CD4-positive, alpha-beta T cell (primary cell): ENCODE measurements at regions not wholly inside any gene's neighbourhood (a gene's known extent, or its start where the extent isn't known, plus 50 kb on each side); places are given as distances from the start of the nearest gene placed in this dataset.
"Not testable (repeated sequence)": the region's sequence is repeated elsewhere in the genome, so short reads cannot be mapped to it uniquely, and the experiment has no call there.

Source experiments
- ATAC-seq: fragments of 200-7000 bp; cut with Tn5 transposase; one replicate; pipeline ENCODE4 v1.10.0; 2022; ENCODE audit warnings: mild to moderate bottlenecking; ENCODE audit not compliant: poor library complexity
- CTCF ChIA-PET: fragments of 350-600 bp; sonication (Branson Sonifier 250); formaldehyde crosslinking; loops from one replicate; lab custom pipeline; 2021; ENCODE audit warnings: antibody characterized with exemption, inconsistent platforms; lab: Charles Lee
- POLR2A ChIA-PET: fragments of 350-600 bp; sonication (Branson Sonifier 250); formaldehyde crosslinking; loops from one replicate; lab custom pipeline; 2021; ENCODE audit warnings: antibody characterized with exemption, inconsistent platforms; lab: Charles Lee
- DNase-seq, 14 experiments: peaks; one replicate each; pipeline ENCODE4 v3.0.0-alpha.2; 2013 to 2020; ENCODE audit warnings: mixed read lengths in 2 of 14
- H3K27ac ChIP-seq, 2 donors: one replicate each; pipeline versions ENCODE4 v1.5.1 to v1.7.0; 2013; ENCODE audit warnings: low read length in 2 of 2, low read depth in 1 of 2, mild to moderate bottlenecking in 1 of 2
- H3K27me3 ChIP-seq, 2 experiments: 1 replicate in 1 of 2; 2 replicates in 1 of 2; pipeline versions ENCODE4 v1.6.1 to v1.7.0; 2013; ENCODE audit warnings: low read length in 2 of 2, control low read depth in 1 of 2, mild to moderate bottlenecking in 1 of 2, moderate library complexity in 1 of 2; ENCODE audit not compliant: insufficient read depth in 2 of 2, control insufficient read depth in 1 of 2
- H3K36me3 ChIP-seq: one replicate; pipeline ENCODE4 v1.6.1; 2013; ENCODE audit warnings: low read length, control low read depth; ENCODE audit not compliant: insufficient read depth
- H3K4me1 ChIP-seq: one replicate; pipeline ENCODE4 v1.6.1; 2013; ENCODE audit warnings: low read length, control low read depth; ENCODE audit not compliant: insufficient read depth
- H3K4me3 ChIP-seq: one replicate; pipeline ENCODE4 v1.5.1; 2013; ENCODE audit warnings: mild to moderate bottlenecking, low read length, moderate library complexity
- H3K9me3 ChIP-seq, 2 experiments: 1 replicate in 1 of 2; 2 replicates in 1 of 2; pipeline versions ENCODE4 v1.6.1 to v1.7.0; 2013; ENCODE audit warnings: low read length in 2 of 2, mild to moderate bottlenecking in 2 of 2, control low read depth in 1 of 2, moderate library complexity in 1 of 2; ENCODE audit not compliant: control insufficient read depth in 1 of 2, insufficient read depth in 1 of 2
- H3K27ac Mint-ChIP-seq: one replicate; pipeline ENCODE4 v1.8.0; 2020; ENCODE audit warnings: mixed read lengths
- H3K27me3 Mint-ChIP-seq: one replicate; pipeline ENCODE4 v1.8.0; 2021; ENCODE audit warnings: mixed read lengths
- H3K36me3 Mint-ChIP-seq: one replicate; pipeline ENCODE4 v1.8.0; 2021; ENCODE audit warnings: low read depth, mixed read lengths
- H3K4me1 Mint-ChIP-seq: one replicate; pipeline ENCODE4 v1.8.0; 2021; ENCODE audit warnings: low read depth, mixed read lengths
- H3K4me3 Mint-ChIP-seq: one replicate; pipeline ENCODE4 v1.8.0; 2020; ENCODE audit warnings: mild to moderate bottlenecking, mixed read lengths
- H3K9me3 Mint-ChIP-seq: one replicate; pipeline ENCODE4 v1.8.0; 2020; ENCODE audit warnings: mixed read lengths
- CTCF ChIP-seq: fragments of 200-600 bp; IDR thresholded peaks from one replicate; pipeline ENCODE4 v1.8.0; 2022; ENCODE audit warnings: antibody characterized with exemption, mild to moderate bottlenecking
- intact Hi-C, 2 experiments: fragments of 100-400 bp; cut with DNase I in 1 of 2; cut with micrococcal nuclease in 1 of 2; formaldehyde crosslinking; loops; one replicate each; pipeline versions ENCODE4 v1.15.1 to v1.9.0; 2023 to 2025; cut with DNase I, micrococcal nuclease

GRCh38 chr20:54922636-54923035 is 447.2 kb downstream of the DOK5 start:
- no peak for ATAC-seq

GRCh38 chr20:54922096-54922495 is 446.7 kb downstream of the DOK5 start:
- TF ChIP-seq CTCF: no peak
- no peaks in the 10 kb centered on the region for H3K4me1 Mint-ChIP-seq
- no peak overlapping the region for H3K27ac ChIP-seq
- no peaks in the 10 kb centered on the region for H3K27me3 Mint-ChIP-seq
- ChIA-PET CTCF (no interaction called here), POLR2A (no interaction called here)
- no peaks in the 10 kb centered on the region for H3K27me3 ChIP-seq
- H3K27ac Mint-ChIP-seq: no peak overlapping the region
- H3K36me3 ChIP-seq: no peaks in the 10 kb centered on the region
- no peaks in the 10 kb centered on the region for H3K4me1 ChIP-seq
- H3K9me3 ChIP-seq: peaks cover 0 to 16% of the 10 kb centered on the region in 2 experiments
- peaks cover 10% of the 10 kb centered on the region for H3K9me3 Mint-ChIP-seq
- intact Hi-C loops: loop anchor here in 1 of 2 experiments (10.0 kb wide), 1 partner anchor 63 kb away; no protein-coding TSS in a partner anchor
- DNase-seq: no peak
- no peak overlapping the region for H3K4me3 Mint-ChIP-seq
- no peak overlapping the region for H3K4me3 ChIP-seq
- no peak for ATAC-seq
- H3K36me3 Mint-ChIP-seq: no peaks in the 10 kb centered on the region

More at GRCh38 chr20:54922636-54923035, 447.2 kb downstream of the DOK5 start:
- peaks cover 0 to 16% of the 10 kb centered on the region in 2 experiments for H3K9me3 ChIP-seq
- H3K4me1 ChIP-seq: no peaks in the 10 kb centered on the region
- no peaks in the 10 kb centered on the region for H3K27me3 ChIP-seq
- DNase-seq: no peak
- Mint-ChIP-seq H3K27me3 (no peaks in the 10 kb centered on the region), H3K27ac (no peak overlapping the region), H3K4me3 (no peak overlapping the region), H3K36me3 (no peaks in the 10 kb centered on the region), H3K9me3 (peaks cover 12% of the 10 kb centered on the region), H3K4me1 (no peaks in the 10 kb centered on the region)
- ChIA-PET CTCF (no interaction called here), POLR2A (no interaction called here)
- no peak overlapping the region for H3K4me3 ChIP-seq
- intact Hi-C loops: loop anchor here in 1 of 2 experiments (10.0 kb wide), 1 partner anchor 62 kb away; no protein-coding TSS in a partner anchor
- no peak for TF ChIP-seq CTCF
- no peaks in the 10 kb centered on the region for H3K36me3 ChIP-seq
- H3K27ac ChIP-seq: no peak overlapping the region

GRCh38 chr20:54920491-54920890 is 445.1 kb downstream of the DOK5 start:
- ATAC-seq (no peak), DNase-seq (no peak)
- no peak for TF ChIP-seq CTCF
- peaks cover 11% of the 10 kb centered on the region for H3K9me3 Mint-ChIP-seq
- peaks cover 0 to 12% of the 10 kb centered on the region in 2 experiments for H3K9me3 ChIP-seq
- no peaks in the 10 kb centered on the region for H3K27me3 Mint-ChIP-seq
- CTCF ChIA-PET: no interaction called here
- POLR2A ChIA-PET: no interaction called here
- no peaks in the 10 kb centered on the region for H3K4me1 ChIP-seq
- no peak overlapping the region for H3K4me3 ChIP-seq
- no peak overlapping the region for H3K4me3 Mint-ChIP-seq
- intact Hi-C loops: loop anchor here in 1 of 2 experiments (10.0 kb wide), 1 partner anchor 64 kb away; no protein-coding TSS in a partner anchor
- H3K27ac Mint-ChIP-seq: no peak overlapping the region
- H3K36me3 ChIP-seq: no peaks in the 10 kb centered on the region
- H3K27me3 ChIP-seq: no peaks in the 10 kb centered on the region
- no peak overlapping the region for H3K27ac ChIP-seq
- no peaks in the 10 kb centered on the region for H3K4me1 Mint-ChIP-seq
- H3K36me3 Mint-ChIP-seq: no peaks in the 10 kb centered on the region

GRCh38 chr20:54918993-54919392 is 443.6 kb downstream of the DOK5 start:
- H3K27me3 Mint-ChIP-seq, H3K4me3 Mint-ChIP-seq, ATAC-seq, DNase-seq, H3K27ac ChIP-seq, H3K4me1 ChIP-seq, H3K27ac Mint-ChIP-seq, H3K4me3 ChIP-seq, H3K27me3 ChIP-seq, H3K4me1 Mint-ChIP-seq, intact Hi-C loops, CTCF ChIA-PET, POLR2A ChIA-PET, H3K36me3 ChIP-seq, H3K36me3 Mint-ChIP-seq: not testable (repeated sequence)
- H3K9me3 ChIP-seq: peaks cover 0 to 14% of the 10 kb centered on the region in 2 experiments
- H3K9me3 Mint-ChIP-seq: peaks cover 10% of the 10 kb centered on the region
